ENCODE measurements at regions not wholly inside any gene's neighbourhood (a gene's known extent, or its start where the extent isn't known, plus 50 kb on each side); places are given as distances from the start of the nearest gene placed in this dataset.

DNA sequence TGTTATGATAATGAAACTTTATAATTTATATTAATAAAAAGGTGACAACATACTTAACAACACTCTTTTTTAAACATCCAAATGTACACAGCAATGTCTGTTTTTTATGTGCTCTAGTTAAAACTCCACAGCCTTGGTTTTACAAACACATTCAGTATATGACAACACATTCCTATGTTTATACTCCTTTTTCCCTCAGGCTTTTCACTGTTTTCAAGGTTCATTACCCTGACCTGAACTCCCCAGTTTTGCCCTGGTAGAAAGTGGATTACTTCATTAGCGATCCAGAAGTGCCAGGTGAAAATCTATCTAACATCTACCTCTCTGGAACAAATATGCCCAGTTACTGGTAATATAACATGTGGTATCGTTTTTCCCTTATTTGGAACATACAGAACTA is 340.2 kb upstream of the DDHD1 start:
- CTCF ChIA-PET (ENCODE audit: partially characterized antibody): no interaction called here
- H2BK5ac ChIP-seq (ENCODE audit: low read depth, low read length): no peak overlapping the region

More for the DNA sequence above, 340.2 kb upstream of the DDHD1 start:
- H3K9ac ChIP-seq (replicated peaks in 1 of 4; ENCODE audit: extremely low read depth in 1 of 4, low read depth in 3 of 4, low read length in 3 of 4): no peak overlapping the region
- no peak for FAIRE-seq
- H4K8ac ChIP-seq (ENCODE audit: extremely low read depth, insufficient read depth, low read length): no peak overlapping the region
- H4K91ac ChIP-seq (replicated peaks; ENCODE audit: insufficient read length, low read length): no peak overlapping the region
- no peak overlapping the region for H3K56ac ChIP-seq (replicated peaks; ENCODE audit: insufficient read length, low read depth, low read length)
- H3K36me3 ChIP-seq (ENCODE audit: control insufficient read depth in 2 of 4, insufficient read depth in 4 of 4, low read length in 3 of 4): no peaks in the 10 kb centered on the region
- no peak overlapping the region for H4K5ac ChIP-seq (ENCODE audit: insufficient read length, low read depth, low read length)
- no peak overlapping the region for H3K27ac ChIP-seq (ENCODE audit: low read depth, low read length)
- H2BK12ac ChIP-seq (ENCODE audit: low read depth, low read length): no peak overlapping the region
- H2AFZ ChIP-seq (ENCODE audit: low read length): no peak overlapping the region
- H3K27me3 ChIP-seq (replicated peaks in 1 of 4; ENCODE audit: control insufficient read depth in 3 of 4, extremely low read depth in 1 of 4, insufficient read depth in 3 of 4, low read length in 3 of 4): no peaks in the 10 kb centered on the region
- H3K23ac ChIP-seq (ENCODE audit: insufficient read length): no peak overlapping the region
- no peak overlapping the region for H3K14ac ChIP-seq (ENCODE audit: insufficient read length)
- no peaks in the 10 kb centered on the region for H3K79me2 ChIP-seq (ENCODE audit: control insufficient read depth in 1 of 2, insufficient read depth in 2 of 2, low read length in 2 of 2)
- H3K4me1 ChIP-seq (replicated peaks in 1 of 4; ENCODE audit: control insufficient read depth in 3 of 4, insufficient read depth in 4 of 4, low read length in 3 of 4): no peaks in the 10 kb centered on the region
- H2AK5ac ChIP-seq (ENCODE audit: low read depth, low read length): no peak overlapping the region
- no peak for DNase-seq (ENCODE audit: low read depth in 1 of 2, low spot score in 2 of 2)
- no peak overlapping the region for H3K4ac ChIP-seq (replicated peaks; ENCODE audit: insufficient read length, low read depth, low read length)
- H3K4me2 ChIP-seq (ENCODE audit: insufficient read depth in 1 of 2, low read depth in 2 of 2, low read length in 2 of 2): no peak overlapping the region
- H2BK120ac ChIP-seq (replicated peaks; ENCODE audit: low read depth, low read length): no peak overlapping the region
- H2BK20ac ChIP-seq (ENCODE audit: low read length): no peak overlapping the region
- H4K20me1 ChIP-seq (replicated peaks in 1 of 2; ENCODE audit: control insufficient read depth in 1 of 2, insufficient read depth in 2 of 2, low read length in 2 of 2): no peaks in the 10 kb centered on the region
- no peaks in the 10 kb centered on the region for H3K79me1 ChIP-seq (ENCODE audit: low read depth, low read length)
- 85% methylated on average over 2 of the region's 2 CpGs; no CpG with 5 or more reads in 1 of the 2 experiments for WGBS, 2 experiments (ENCODE audit: extremely low coverage in 1 of 2, insufficient coverage in 1 of 2, insufficient read length in 1 of 2, insufficient replicate concordance in 2 of 2, low coverage in 1 of 2, low lambda C conversion rate in 2 of 2, missing lambda C conversion rate in 1 of 2)
- H2BK15ac ChIP-seq (ENCODE audit: low read length): no peak overlapping the region
- POLR2A ChIA-PET (ENCODE audit: partially characterized antibody): no interaction called here
- TF ChIP-seq RAD21 (IDR thresholded peaks at IDR 0.05 in 1 of 2, conservative IDR thresholded peaks at IDR 0.05 in 1 of 2; ENCODE audit: low read depth in 2 of 2, low read length in 2 of 2) (no peak), CHD2 (IDR thresholded peaks at IDR 0.05; ENCODE audit: low read length) (no peak), RNF2 (IDR thresholded peaks at IDR 0.05; ENCODE audit: borderline replicate concordance, low read depth, low read length, missing control alignments, poor library complexity, severe bottlenecking) (no peak), EGR1 (IDR thresholded peaks at IDR 0.05; ENCODE audit: borderline replicate concordance, low read depth, low read length) (no peak), TAF1 (IDR thresholded peaks at IDR 0.05; ENCODE audit: low read depth, low read length) (no peak)
- TF ChIP-seq, protein P1, sequence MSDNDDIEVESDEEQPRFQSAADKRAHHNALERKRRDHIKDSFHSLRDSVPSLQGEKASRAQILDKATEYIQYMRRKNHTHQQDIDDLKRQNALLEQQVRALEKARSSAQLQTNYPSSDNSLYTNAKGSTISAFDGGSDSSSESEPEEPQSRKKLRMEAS (IDR thresholded peaks at IDR 0.05): no peak
- no peak overlapping the region for H3K18ac ChIP-seq (ENCODE audit: extremely low read depth, low read length)
- no peaks in the 10 kb centered on the region for H3K23me2 ChIP-seq (ENCODE audit: low read depth, low read length)
- H3K4me3 ChIP-seq (ENCODE audit: extremely low read depth in 1 of 4, insufficient read depth in 2 of 4, low read depth in 3 of 4, low read length in 4 of 4): no peak overlapping the region
- no peaks in the 10 kb centered on the region; a peak in 1 of 4 replicates for H3K9me3 ChIP-seq (ENCODE audit: insufficient read depth in 2 of 2, low read depth in 1 of 2, low read length in 1 of 2)

Data from H1 (cell line).